Amygdala (tissue), 56 donors: ENCODE measurements at regions not wholly inside any gene's neighbourhood (a gene's known extent, or its start where the extent isn't known, plus 50 kb on each side); places are given as distances from the start of the nearest gene placed in this dataset.

ENCODE experiments used
- DNase-seq, 56 donors: peaks; one replicate each; lab custom pipeline; 2025; lab: John Stamatoyannopoulos, UW

GRCh38 chr13:69579351-69579750, 528.3 kb upstream of the ATXN8OS start:
- DNase-seq = no peak

- no peak for DNase-seq
Measured at GRCh38 chr13:69571606-69572323, 535.9 kb upstream of the ATXN8OS start.

DNA sequence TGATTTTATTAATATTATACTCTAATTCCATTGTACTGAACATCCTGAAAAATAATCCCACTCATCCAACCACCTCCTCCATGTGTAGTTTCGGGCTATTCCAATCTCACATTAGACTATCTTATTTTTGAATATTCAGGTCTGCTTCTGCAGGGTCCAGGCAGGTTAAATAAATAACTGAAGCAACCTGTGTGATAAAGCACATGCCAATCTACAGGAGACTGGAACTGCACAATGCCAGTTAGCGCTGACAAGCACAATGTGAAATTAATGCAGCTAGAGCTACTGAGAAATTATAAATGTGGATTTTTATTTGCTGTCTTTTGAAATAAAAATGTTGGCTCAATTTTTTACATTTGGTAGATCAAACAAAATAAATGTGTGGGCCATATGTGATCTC, 540.1 kb upstream of the ATXN8OS start:
- DNase-seq = no peak

DNA sequence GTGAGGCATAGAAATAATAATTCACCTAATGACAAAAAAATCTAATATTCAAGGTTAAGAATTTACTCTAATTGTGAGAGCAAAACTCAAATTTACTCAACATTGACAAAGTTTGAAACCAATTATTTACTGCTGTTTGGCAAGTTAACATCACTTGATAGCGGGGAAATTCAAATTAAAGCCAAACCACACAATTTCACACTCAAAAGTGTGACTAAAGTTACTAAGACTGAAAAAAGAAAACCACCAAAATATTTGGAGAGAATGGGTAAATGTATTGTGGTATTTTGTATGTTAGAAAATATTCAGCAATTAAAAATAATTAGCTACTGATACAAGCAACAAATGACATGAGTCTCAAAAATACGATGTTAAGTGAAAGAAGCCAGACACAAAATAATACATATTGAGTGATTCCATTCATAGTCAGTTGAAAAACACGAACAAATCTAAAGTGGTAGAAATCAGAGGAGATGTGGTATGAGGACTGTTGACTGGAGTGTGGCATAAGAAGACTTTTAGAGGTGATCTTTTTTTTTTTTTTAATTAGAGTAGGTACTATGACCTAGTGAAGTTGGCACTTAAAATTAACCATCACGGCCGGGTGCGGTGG, 541.4 kb upstream of the ATXN8OS start:
- no peak for DNase-seq

GRCh38 chr13:69565334-69565733, 542.3 kb upstream of the ATXN8OS start:
- DNase-seq = no peak

DNA sequence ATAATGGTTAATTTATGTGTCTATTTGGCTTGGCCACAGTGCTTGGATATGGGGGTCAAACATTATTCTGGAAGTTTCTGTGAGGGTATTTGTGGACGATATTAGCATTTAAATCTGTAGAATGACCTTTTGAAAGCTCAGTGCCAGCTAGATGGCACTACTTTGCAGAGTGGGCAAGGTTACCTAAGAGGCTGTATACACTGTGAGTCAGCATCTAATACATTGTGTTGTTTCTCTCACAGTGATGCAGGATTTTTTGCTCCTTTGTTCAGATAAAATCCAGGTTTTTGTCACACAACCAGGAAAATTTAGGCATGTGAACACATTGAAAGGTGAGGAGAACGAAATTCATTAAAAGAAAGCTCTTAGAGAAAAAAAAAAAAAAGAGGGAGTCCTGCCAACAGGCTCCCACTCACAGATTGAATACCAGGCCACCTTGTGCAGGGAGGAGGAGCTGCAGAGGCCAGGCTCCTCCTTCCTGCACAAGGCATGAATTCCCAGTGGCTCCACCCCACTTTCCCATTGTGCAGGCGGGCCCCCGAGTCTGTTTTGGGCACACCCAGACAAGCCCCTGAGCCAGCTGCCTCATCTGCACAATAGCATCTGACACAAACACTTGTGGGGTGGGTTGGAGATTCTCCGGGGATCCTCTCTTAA, 551.0 kb upstream of the ATXN8OS start:
- no peak for DNase-seq

DNA sequence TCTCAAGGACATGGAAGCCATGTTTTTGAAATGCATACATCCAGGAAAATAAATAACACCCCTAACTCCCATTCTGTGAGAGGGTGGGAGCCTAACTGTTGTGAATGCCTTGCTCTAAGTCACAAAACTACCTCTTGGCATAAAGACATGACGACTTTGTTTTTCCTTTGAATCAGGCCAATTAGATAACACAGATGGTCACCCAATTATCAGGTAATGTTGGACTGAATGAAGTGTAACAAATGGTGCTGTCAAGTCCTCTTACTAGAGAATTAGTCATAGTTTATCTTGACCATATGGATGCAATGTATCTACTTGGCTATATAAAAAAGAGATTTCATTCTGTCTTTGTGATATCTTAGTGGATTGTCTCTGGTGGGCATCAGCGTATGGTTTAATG, 553.6 kb upstream of the ATXN8OS start:
- DNase-seq = no peak

- no peak for DNase-seq
Measured at GRCh38 chr13:69551193-69551592, 556.4 kb upstream of the ATXN8OS start.

DNA sequence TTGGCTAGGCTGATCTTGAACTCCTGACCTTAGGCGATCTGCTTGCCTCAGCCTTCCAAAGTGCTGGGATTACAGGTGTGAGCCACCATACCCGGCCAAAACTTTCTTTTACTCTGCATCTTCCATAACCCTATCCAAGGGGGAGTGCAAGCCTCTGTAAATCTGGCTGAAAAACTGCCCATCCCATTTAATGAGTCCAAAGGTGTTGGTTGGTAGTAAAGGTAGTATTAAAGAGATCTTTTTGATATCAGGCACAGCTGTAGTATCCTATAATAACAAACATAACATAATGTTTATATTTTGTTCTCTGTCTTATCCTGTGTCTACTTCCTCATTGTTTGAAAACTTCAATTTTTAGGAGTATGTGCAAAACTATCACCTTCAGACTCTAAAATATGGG, 559.8 kb upstream of the ATXN8OS start:
- no peak for DNase-seq

DNA sequence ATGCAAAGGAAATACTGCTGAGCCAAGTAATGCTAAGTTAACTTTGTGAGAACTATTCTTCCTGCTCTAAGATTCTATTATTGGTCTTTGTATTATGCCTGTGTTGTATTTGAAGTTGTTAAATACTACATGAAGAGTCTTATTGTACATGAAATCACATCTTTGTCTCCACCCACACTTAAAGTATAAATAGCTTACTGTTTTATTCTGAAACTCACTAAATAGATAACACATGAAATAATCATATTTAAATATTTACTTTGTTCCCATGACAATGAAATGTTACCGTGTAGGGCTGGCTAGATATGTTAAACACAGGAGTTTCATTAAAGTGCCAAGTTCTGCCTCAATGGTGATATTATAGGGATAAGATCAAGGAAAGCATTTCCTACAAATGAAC, 562.1 kb upstream of the ATXN8OS start:
- no peak for DNase-seq

GRCh38 chr13:69524459-69525150, 583.0 kb upstream of the ATXN8OS start:
- DNase-seq = no peak

GRCh38 chr13:69496981-69497380, 610.6 kb upstream of the ATXN8OS start:
- peak in 14 of 56 donors; percentile 0 to 42 (median 6) for DNase-seq

DNA sequence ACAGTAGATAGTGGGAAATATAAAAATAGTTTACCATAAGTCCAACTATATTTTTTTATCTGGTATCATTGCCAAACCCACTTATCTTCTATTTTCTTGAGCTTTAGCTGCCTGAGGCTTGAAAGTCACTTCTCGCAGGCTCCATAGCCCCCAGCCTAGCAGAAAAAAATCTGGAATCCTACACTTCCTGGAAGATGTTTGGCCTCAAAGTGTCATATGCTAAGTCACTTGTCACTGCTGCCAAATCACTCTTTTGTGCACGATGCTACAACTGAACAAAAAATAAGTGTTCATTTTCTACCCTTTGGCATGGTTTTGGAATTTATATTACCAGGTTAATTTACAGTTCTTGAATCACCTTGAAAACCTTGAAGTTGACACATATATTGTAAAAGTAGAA, 612.5 kb upstream of the ATXN8OS start:
- DNase-seq = no peak

GRCh38 chr13:69487576-69487975, 620.0 kb upstream of the ATXN8OS start:
- DNase-seq = no peak

DNA sequence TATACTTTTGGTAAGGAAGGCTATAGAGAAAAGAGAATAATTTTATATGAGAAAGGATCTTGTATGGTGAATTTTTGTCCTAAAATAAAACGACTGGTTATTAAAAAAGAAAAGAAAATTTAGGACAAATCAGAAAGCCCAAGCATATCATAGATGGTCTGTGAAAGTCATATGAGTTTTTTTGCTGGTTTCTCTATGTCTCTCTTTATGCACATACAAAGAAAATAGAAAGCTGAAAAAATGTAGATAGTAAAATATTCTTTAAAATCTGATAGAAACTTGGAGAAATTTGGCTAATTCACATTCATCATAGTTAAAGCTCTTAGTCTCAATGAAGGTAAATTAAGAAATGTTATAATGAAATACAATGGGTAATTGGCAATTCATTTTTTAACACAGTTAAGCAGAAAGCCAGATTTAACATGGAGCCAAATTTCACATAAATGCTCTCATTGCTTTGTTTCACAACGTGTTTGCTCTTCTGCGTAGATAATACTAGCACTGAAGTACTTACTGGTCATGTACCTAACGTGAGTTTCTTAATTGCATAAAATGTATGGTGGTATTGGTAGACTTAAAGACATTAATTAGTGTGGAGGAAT, 621.5 kb upstream of the ATXN8OS start:
- DNase-seq = no peak

DNA sequence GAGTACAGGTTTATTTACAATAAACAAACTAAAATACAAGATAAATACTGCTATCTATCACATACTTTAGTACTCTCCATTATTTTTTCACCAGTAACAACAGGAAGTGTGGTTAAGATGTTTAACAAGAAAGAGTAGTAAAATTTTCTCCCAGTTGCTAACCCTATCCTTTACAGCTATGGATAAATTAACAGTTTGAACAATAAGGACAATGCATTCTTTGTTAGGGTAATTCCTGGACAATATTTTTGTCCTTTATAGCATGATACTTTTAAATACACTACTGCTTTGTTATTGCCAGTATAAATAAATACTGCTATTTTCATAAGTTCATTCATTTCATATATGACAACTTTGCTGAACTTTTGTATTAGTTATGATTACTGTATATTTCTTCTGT, 630.2 kb upstream of the ATXN8OS start:
- DNase-seq = no peak

DNA sequence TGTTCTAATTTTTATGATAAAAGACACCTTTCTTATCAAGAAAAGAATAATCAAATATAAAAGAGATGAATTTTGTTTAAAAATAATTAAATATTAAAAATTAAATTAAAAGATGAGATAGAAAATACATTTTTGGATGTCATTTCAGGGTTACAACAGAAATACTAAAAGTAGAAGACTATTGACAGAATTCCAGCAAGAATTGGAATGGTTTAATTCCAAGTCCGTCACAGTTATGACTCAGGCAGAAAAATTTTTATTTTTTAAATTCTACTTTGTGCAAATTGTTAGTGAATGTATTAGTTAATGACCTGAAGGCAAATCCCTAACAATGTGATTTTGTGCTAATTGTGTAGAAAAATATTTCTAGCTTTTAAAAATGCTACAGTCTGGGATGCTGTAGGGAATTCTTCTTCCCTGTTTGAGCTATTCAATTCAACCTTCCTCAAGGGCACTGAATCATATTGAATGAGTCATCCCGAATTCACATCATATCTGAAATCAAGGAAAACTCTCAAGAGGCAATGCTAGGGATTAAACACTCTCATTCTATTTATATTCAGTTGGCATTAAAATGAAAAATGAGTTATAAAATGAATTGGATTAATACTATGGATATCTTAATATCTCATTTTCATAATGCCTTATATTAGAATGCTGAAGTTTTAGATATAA, 633.5 kb upstream of the ATXN8OS start:
- DNase-seq = no peak

GRCh38 chr13:69468624-69469023, 639.0 kb upstream of the ATXN8OS start:
- DNase-seq = no peak

DNA sequence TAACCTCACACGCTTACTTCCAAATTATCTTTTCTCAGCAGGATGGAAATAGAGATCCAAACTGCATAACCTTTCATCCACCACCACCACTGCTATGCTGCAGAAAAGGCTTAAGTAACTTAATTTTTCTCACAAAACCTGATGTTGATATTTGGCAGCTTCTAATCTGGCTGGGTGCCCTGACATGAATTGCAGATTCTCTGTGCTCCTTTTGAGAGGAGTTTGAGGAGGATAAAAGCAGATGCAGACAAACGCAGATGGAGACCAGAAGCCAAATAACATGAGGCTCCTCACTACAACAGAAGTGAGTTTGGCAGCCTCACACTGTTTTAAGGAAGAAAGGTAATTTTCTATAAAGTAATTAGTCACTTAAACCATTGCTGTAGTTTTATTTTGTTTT, 646.2 kb upstream of the ATXN8OS start:
- DNase-seq = peak in 1 of 56 donors; percentile 2

- no peak for DNase-seq
Measured at GRCh38 chr13:69459346-69459745, 648.3 kb upstream of the ATXN8OS start.
